Activated CD4-positive, alpha-beta memory T cell treated with anti-CD3 and anti-CD28 coated beads, Interleukin-2, amount 10 ng/mL, durations not matched to agents 7 days and 5 days (primary cell): ENCODE measurements at regions not wholly inside any gene's neighbourhood (a gene's known extent, or its start where the extent isn't known, plus 50 kb on each side); places are given as distances from the start of the nearest gene placed in this dataset.

Experiments used
- CTCF ChIA-PET: fragments of 350-600 bp; sonication (Branson Sonifier 250); formaldehyde crosslinking; loops from one replicate; lab custom pipeline; 2021; ENCODE audit warnings: antibody characterized with exemption, inconsistent platforms; lab: Charles Lee
- POLR2A ChIA-PET: fragments of 350-600 bp; sonication (Branson Sonifier 250); formaldehyde crosslinking; loops from one replicate; lab custom pipeline; 2021; ENCODE audit warnings: antibody characterized with exemption; lab: Charles Lee
- DNase-seq: peaks from one replicate; pipeline ENCODE4 v3.0.0-alpha.2; 2020
- H3K27ac Mint-ChIP-seq: one replicate; pipeline ENCODE4 v1.8.0; 2021; ENCODE audit warnings: mild to moderate bottlenecking, mixed read lengths
- H3K27me3 Mint-ChIP-seq: one replicate; pipeline ENCODE4 v1.8.0; 2021; ENCODE audit warnings: mixed read lengths
- H3K36me3 Mint-ChIP-seq: one replicate; pipeline ENCODE4 v1.8.0; 2021; ENCODE audit warnings: low read depth, mixed read lengths
- H3K4me1 Mint-ChIP-seq: one replicate; pipeline ENCODE4 v1.8.0; 2021; ENCODE audit warnings: mixed read lengths
- H3K4me3 Mint-ChIP-seq: one replicate; pipeline ENCODE4 v1.8.0; 2021; ENCODE audit warnings: mild to moderate bottlenecking, mixed read lengths
- H3K9me3 Mint-ChIP-seq: one replicate; pipeline ENCODE4 v1.8.0; 2021; ENCODE audit warnings: mixed read lengths

DNA sequence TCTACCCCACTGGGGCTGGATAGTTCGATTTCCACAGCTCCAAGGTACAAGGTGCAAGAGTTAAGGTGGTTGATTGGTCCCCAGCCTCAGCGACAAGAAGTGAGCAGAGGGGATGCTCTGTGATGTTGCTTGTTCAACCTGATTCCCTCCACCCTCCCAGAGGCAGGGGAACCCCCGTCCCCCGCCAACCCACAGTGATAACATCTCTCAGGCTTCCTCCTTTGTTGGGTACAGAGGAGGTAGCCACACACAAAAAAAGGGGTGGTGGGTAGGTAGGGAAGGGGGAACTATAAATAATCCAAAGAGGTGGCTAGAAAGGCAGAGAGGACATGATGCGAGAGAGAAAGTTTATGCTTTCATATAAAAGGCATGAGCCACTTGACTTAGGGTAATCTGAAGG is 192.9 kb upstream of the POU3F3 start:
- ChIA-PET CTCF (interaction anchor here (0.7 kb wide), 1 partner anchor 1755 kb away, joined by 3 read pairs; no protein-coding TSS in a partner anchor), POLR2A (no interaction called here)
- Mint-ChIP-seq H3K4me1 (peaks cover 5% of the 10 kb centered on the region), H3K27ac (no peak overlapping the region), H3K27me3 (peaks cover 9% of the 10 kb centered on the region), H3K36me3 (no peaks in the 10 kb centered on the region), H3K9me3 (no peaks in the 10 kb centered on the region), H3K4me3 (no peak overlapping the region)
- no peak for DNase-seq

DNA sequence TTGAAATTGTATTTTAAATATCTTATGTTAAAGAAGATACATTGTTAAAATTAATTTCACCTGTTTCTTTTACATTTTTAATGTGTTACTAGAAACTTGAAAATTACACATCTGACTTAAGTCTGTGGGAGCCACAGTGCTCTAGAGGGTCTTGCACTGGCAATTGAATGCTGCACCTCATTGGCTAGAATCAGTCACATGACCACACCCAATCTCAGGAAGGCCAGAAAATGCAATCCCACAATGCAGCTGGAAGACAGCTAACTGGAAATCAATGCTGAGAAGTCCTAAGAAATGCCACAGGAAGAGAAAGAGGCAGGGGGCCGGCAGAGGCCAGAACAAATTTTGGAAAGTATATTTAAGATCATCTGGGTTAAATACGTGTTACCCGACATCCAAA is 189.2 kb upstream of the POU3F3 start:
- POLR2A ChIA-PET: no interaction called here
- DNase-seq: no peak
- H3K27ac Mint-ChIP-seq: no peak overlapping the region
- no peak overlapping the region for H3K4me3 Mint-ChIP-seq
- CTCF ChIA-PET: no interaction called here
- H3K4me1 Mint-ChIP-seq: no peaks in the 10 kb centered on the region
- no peaks in the 10 kb centered on the region for H3K36me3 Mint-ChIP-seq
- no peaks in the 10 kb centered on the region for H3K9me3 Mint-ChIP-seq
- H3K27me3 Mint-ChIP-seq: peaks cover 1% of the 10 kb centered on the region

DNA sequence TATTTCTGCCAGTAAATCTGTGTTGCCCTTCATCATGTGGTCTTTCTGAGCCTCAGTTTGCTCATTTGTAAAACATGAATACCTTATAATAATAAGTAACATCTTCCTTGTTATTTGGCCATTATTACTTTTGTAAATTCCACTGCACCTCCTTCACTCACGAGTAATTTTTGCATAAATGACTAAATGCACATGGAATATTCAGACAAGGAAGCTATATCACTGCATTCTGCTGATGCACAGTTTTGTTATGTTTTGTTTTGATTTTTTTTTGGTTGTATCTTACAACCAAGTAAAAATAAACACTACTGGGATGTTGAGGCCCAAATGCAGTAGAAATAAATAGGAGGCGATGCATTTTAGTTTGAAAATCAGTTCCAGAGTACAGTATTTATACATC is 185.3 kb upstream of the POU3F3 start:
- H3K27me3 Mint-ChIP-seq: no peaks in the 10 kb centered on the region
- POLR2A ChIA-PET: no interaction called here
- H3K9me3 Mint-ChIP-seq: no peaks in the 10 kb centered on the region

DNA sequence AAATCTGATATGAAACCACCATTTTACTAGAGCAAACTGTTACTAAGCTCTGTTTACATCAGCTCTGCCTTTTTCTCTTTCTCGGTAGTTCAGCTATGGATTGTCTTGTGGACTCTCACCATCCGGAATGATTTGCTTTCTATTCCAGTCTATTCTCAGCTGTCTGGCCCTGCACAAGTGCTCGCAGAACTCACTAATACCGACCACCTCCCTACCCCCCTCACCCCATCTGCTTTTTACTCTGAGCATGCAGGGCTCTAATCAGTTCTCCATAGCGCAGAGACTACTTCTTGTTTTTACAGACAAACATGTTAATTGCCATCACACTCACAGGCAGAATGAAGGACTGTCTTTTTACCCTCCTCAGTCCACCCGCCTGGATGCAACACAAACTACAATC is 180.7 kb upstream of the POU3F3 start:
- H3K27ac Mint-ChIP-seq: no peak overlapping the region
- H3K9me3 Mint-ChIP-seq: peaks cover 4% of the 10 kb centered on the region
- no peaks in the 10 kb centered on the region for H3K4me1 Mint-ChIP-seq
- ChIA-PET POLR2A (no interaction called here), CTCF (no interaction called here)
- DNase-seq: no peak
- H3K27me3 Mint-ChIP-seq: no peaks in the 10 kb centered on the region
- no peaks in the 10 kb centered on the region for H3K36me3 Mint-ChIP-seq
- no peak overlapping the region for H3K4me3 Mint-ChIP-seq

More for the DNA sequence above, 185.3 kb upstream of the POU3F3 start:
- CTCF ChIA-PET: no interaction called here
- H3K4me3 Mint-ChIP-seq: no peak overlapping the region
- no peaks in the 10 kb centered on the region for H3K36me3 Mint-ChIP-seq
- DNase-seq: no peak
- H3K27ac Mint-ChIP-seq: no peak overlapping the region
- no peaks in the 10 kb centered on the region for H3K4me1 Mint-ChIP-seq

GRCh38 chr2:104678181-104678580 is 175.7 kb upstream of the POU3F3 start:
- Mint-ChIP-seq H3K9me3 (peaks cover 4% of the 10 kb centered on the region), H3K27me3 (no peaks in the 10 kb centered on the region), H3K36me3 (no peaks in the 10 kb centered on the region), H3K4me3 (no peak overlapping the region), H3K4me1 (no peaks in the 10 kb centered on the region), H3K27ac (no peak overlapping the region)
- CTCF ChIA-PET: no interaction called here
- POLR2A ChIA-PET: no interaction called here
- no peak for DNase-seq

DNA sequence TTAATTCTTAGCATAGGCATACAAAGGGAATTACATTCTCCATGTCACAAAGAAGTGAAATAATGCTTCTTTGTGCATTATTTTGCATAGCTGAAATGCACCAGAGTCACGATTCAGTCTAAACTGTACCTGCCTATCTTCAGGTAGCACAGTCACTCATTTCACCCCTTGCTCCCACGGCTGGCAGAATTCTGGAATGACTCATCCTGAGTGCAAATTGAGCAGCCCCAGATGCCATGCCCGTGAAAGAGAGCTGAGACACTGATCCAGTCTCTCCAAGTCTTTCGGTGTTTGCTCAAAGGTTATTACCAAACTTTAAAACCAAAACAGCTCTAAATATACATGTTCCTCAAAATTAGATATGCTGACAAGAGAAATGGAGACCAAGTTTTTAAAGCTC is 168.3 kb upstream of the POU3F3 start:
- Mint-ChIP-seq H3K27ac (no peak overlapping the region), H3K27me3 (no peaks in the 10 kb centered on the region), H3K4me3 (no peak overlapping the region), H3K4me1 (no peaks in the 10 kb centered on the region), H3K9me3 (peaks cover 5% of the 10 kb centered on the region), H3K36me3 (no peaks in the 10 kb centered on the region)
- POLR2A ChIA-PET: no interaction called here
- DNase-seq: no peak
- CTCF ChIA-PET: no interaction called here

DNA sequence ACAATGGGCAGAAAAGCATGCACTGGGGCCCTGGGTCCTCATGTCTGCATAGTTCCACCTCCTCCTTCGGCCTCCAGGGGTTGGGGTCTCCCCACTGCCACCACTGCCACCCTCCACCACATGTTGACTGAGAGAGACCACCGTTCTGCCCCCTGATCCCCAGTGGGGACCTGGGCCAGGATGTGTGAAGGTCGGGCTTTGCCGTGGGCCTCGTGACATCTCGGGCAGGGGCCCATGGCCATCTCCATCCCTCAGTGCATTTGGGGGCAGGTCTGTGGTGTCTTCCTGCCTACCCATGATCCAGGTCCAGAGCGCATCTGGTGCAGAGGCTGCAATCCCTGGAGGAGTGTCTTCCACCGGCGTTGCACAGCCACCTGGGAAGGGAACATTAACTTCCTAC is 166.8 kb upstream of the POU3F3 start:
- peaks cover 5% of the 10 kb centered on the region for H3K9me3 Mint-ChIP-seq
- no peaks in the 10 kb centered on the region for H3K36me3 Mint-ChIP-seq
- no peak overlapping the region for H3K27ac Mint-ChIP-seq
- H3K27me3 Mint-ChIP-seq: no peaks in the 10 kb centered on the region
- no peak for DNase-seq
- ChIA-PET POLR2A (no interaction called here), CTCF (no interaction called here)
- no peaks in the 10 kb centered on the region for H3K4me1 Mint-ChIP-seq
- H3K4me3 Mint-ChIP-seq: no peak overlapping the region

GRCh38 chr2:104690255-104690984 is 163.5 kb upstream of the POU3F3 start:
- CTCF ChIA-PET: no interaction called here
- Mint-ChIP-seq H3K4me1 (no peaks in the 10 kb centered on the region), H3K27ac (no peak overlapping the region), H3K36me3 (no peaks in the 10 kb centered on the region), H3K27me3 (no peaks in the 10 kb centered on the region), H3K4me3 (no peak overlapping the region), H3K9me3 (peaks cover 5% of the 10 kb centered on the region)
- POLR2A ChIA-PET: no interaction called here
- no peak for DNase-seq

GRCh38 chr2:104698276-104698675 is 155.6 kb upstream of the POU3F3 start:
- DNase-seq: no peak

DNA sequence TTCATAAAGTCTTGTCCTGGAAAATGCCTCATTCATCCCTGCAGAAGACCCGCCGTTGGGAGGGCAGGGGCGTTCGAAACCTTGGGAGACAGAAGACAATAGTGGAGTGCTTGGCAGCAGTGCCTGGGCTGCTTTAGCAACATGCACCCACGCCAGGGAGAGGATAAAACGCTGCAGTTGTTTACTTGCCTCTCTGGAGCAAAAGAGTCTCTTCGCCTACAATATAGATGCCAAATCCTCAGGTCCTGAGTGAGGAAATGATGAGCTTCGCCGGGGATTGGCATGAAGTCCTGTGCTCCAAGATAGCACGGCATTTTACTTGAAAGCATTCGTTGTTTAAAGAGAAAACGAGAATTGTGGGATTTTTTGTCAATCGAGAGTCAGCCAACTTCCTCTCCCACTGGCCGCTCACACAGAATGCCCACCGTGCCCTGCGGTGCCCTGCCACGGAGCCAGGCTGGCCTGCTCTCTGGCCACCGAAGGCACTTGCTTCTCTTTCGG is 152.5 kb upstream of the POU3F3 start:
- Mint-ChIP-seq H3K4me3 (no peak overlapping the region), H3K36me3 (no peaks in the 10 kb centered on the region), H3K27ac (no peak overlapping the region), H3K27me3 (peaks cover 2% of the 10 kb centered on the region), H3K4me1 (no peaks in the 10 kb centered on the region), H3K9me3 (no peaks in the 10 kb centered on the region)
- no peak for DNase-seq
- CTCF ChIA-PET: no interaction called here
- POLR2A ChIA-PET: no interaction called here

More at GRCh38 chr2:104698276-104698675, 155.6 kb upstream of the POU3F3 start:
- Mint-ChIP-seq H3K27me3 (peaks cover 2% of the 10 kb centered on the region), H3K27ac (no peak overlapping the region), H3K36me3 (no peaks in the 10 kb centered on the region), H3K4me1 (no peaks in the 10 kb centered on the region), H3K4me3 (no peak overlapping the region), H3K9me3 (no peaks in the 10 kb centered on the region)
- ChIA-PET CTCF (no interaction called here), POLR2A (no interaction called here)

- no peaks in the 10 kb centered on the region for H3K36me3 Mint-ChIP-seq
- ChIA-PET POLR2A (no interaction called here), CTCF (no interaction called here)
- no peak overlapping the region for H3K4me3 Mint-ChIP-seq
- no peaks in the 10 kb centered on the region for H3K9me3 Mint-ChIP-seq
- no peak for DNase-seq
- H3K27ac Mint-ChIP-seq: no peak overlapping the region
- H3K4me1 Mint-ChIP-seq: no peaks in the 10 kb centered on the region
- peaks cover 2% of the 10 kb centered on the region for H3K27me3 Mint-ChIP-seq
Observed at GRCh38 chr2:104702031-104702850, 151.7 kb upstream of the POU3F3 start.

GRCh38 chr2:104703669-104704068 is 150.2 kb upstream of the POU3F3 start:
- DNase-seq: no peak
- POLR2A ChIA-PET: no interaction called here
- CTCF ChIA-PET: no interaction called here
- Mint-ChIP-seq H3K27ac (no peak overlapping the region), H3K4me1 (no peaks in the 10 kb centered on the region), H3K36me3 (no peaks in the 10 kb centered on the region), H3K27me3 (peaks cover 2% of the 10 kb centered on the region), H3K9me3 (no peaks in the 10 kb centered on the region), H3K4me3 (no peak overlapping the region)

DNA sequence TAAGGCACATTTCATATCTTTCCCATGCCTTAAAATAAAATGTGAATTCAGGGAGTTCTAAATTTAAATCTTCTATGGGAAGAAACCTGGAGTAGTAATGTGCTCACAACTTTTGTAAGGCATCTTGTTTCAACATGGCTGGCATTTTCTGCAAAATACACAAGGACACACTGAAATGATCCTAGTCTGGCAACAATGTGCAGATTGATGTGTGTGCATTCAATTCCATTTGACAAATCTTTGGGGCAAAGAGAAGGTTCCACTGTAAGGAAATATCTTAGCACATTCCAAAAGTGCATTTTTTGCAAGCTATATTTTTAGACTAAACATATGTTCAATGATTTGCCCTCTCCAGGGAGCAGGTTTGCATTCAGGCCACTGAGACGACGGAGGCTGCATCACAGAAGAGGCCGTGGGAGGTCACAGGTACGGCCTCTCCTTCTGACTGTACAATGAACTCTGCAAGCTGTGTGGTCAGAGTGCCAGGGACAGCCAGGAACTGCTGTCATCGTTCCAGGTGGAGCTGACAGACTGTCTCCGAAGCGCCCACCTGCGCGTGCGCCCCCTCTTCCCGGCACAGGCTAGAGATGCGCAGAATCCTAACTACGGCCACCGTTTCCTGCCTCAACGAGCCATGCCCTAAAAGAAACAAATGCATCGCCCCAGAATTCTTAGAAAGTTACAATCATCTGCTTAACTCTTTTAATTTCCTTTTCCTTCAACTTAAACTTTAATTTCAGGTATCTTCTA is 149.2 kb upstream of the POU3F3 start:
- POLR2A ChIA-PET: no interaction called here

More for the DNA sequence above, 149.2 kb upstream of the POU3F3 start:
- CTCF ChIA-PET: no interaction called here
- Mint-ChIP-seq H3K9me3 (no peaks in the 10 kb centered on the region), H3K27ac (no peak overlapping the region), H3K4me3 (no peak overlapping the region), H3K4me1 (no peaks in the 10 kb centered on the region), H3K36me3 (no peaks in the 10 kb centered on the region), H3K27me3 (peaks cover 2% of the 10 kb centered on the region)
- no peak for DNase-seq
